H9 (cell line): ENCODE measurements at regions not wholly inside any gene's neighbourhood (a gene's known extent, or its start where the extent isn't known, plus 50 kb on each side); places are given as distances from the start of the nearest gene placed in this dataset.

ENCODE experiments used
- DNase-seq: peaks from one replicate; pipeline ENCODE4 v3.0.0-alpha.2; 2017
- H2AFZ ChIP-seq: one replicate; pipeline ENCODE4 v1.6.1; 2013; ENCODE audit warnings: mild to moderate bottlenecking, low read length, control low read depth, moderate library complexity
- H2AK5ac ChIP-seq: 2 replicates; pipeline ENCODE4 v1.6.1; 2013; ENCODE audit warnings: low read length, control low read depth, mixed read lengths; ENCODE audit not compliant: insufficient read length
- H2BK120ac ChIP-seq: one replicate; pipeline ENCODE4 v1.6.1; 2013; ENCODE audit warnings: low read depth, mild to moderate bottlenecking, low read length, control low read depth, inconsistent platforms; ENCODE audit not compliant: poor library complexity, severe bottlenecking
- H2BK12ac ChIP-seq: 2 replicates; pipeline ENCODE4 v1.6.1; 2013; ENCODE audit warnings: low read length, control low read depth, mixed read lengths, low read depth; ENCODE audit not compliant: insufficient read length
- H2BK15ac ChIP-seq: 2 replicates; pipeline ENCODE4 v1.6.1; 2013; ENCODE audit warnings: low read depth, low read length, control low read depth
- H2BK20ac ChIP-seq: one replicate; pipeline ENCODE4 v1.6.1; 2013; ENCODE audit warnings: low read depth, mild to moderate bottlenecking, low read length, control low read depth, inconsistent platforms; ENCODE audit not compliant: poor library complexity, severe bottlenecking
- H2BK5ac ChIP-seq: 2 replicates; pipeline ENCODE4 v1.6.1; 2013; ENCODE audit warnings: low read length, control low read depth, mixed read lengths; ENCODE audit not compliant: insufficient read length
- H3K14ac ChIP-seq: 2 replicates; pipeline ENCODE4 v1.6.1; 2013; ENCODE audit warnings: low read length, control low read depth; ENCODE audit not compliant: insufficient read depth
- H3K18ac ChIP-seq: 2 replicates; pipeline ENCODE4 v1.6.1; 2013; ENCODE audit warnings: low read depth, mild to moderate bottlenecking, mixed read lengths, low read length, control low read depth; ENCODE audit not compliant: insufficient read length
- H3K23ac ChIP-seq: 2 replicates; pipeline ENCODE4 v1.6.1; 2013; ENCODE audit warnings: low read length, control low read depth, mixed read lengths, low read depth; ENCODE audit not compliant: insufficient read length
- H3K23me2 ChIP-seq: 2 replicates; pipeline ENCODE4 v1.6.1; 2013; ENCODE audit warnings: low read depth, mild to moderate bottlenecking, mixed read lengths, low read length, control low read depth; ENCODE audit not compliant: insufficient read length, poor library complexity, severe bottlenecking
- H3K27ac ChIP-seq: 2 replicates; pipeline ENCODE4 v1.5.1; 2013; ENCODE audit warnings: low read length, control low read depth, mixed read lengths, low read depth; ENCODE audit not compliant: insufficient read length
- H3K27me3 ChIP-seq: 2 replicates; pipeline ENCODE4 v1.6.1; 2013; ENCODE audit warnings: low read length, control low read depth, inconsistent platforms; ENCODE audit not compliant: insufficient read depth
- H3K4ac ChIP-seq: 2 replicates; pipeline ENCODE4 v1.6.1; 2013; ENCODE audit warnings: low read depth, mild to moderate bottlenecking, control low read depth, inconsistent platforms, low read length, moderate library complexity
- H3K4me1 ChIP-seq: 2 replicates; pipeline ENCODE4 v1.6.1; 2013; ENCODE audit warnings: low read length, control low read depth, inconsistent platforms; ENCODE audit not compliant: insufficient read depth
- H3K4me2 ChIP-seq: 2 replicates; pipeline ENCODE4 v1.6.1; 2013; ENCODE audit warnings: low read length, control low read depth, mixed read lengths; ENCODE audit not compliant: insufficient read length, insufficient read depth
- H3K56ac ChIP-seq: 2 replicates; pipeline ENCODE4 v1.6.1; 2013; ENCODE audit warnings: low read depth, mild to moderate bottlenecking, mixed read lengths, low read length, control low read depth; ENCODE audit not compliant: insufficient read length
- H3K79me1 ChIP-seq: 2 replicates; pipeline ENCODE4 v1.6.1; 2013; ENCODE audit warnings: low read depth, mild to moderate bottlenecking, moderate library complexity, low read length, control low read depth, inconsistent platforms; ENCODE audit not compliant: insufficient read depth, poor library complexity, severe bottlenecking
- H3K79me2 ChIP-seq: 2 replicates; pipeline ENCODE4 v1.6.1; 2013; ENCODE audit warnings: low read length, control low read depth, inconsistent platforms; ENCODE audit not compliant: insufficient read depth
- H3K9ac ChIP-seq: 2 replicates; pipeline ENCODE4 v1.6.1; 2013; ENCODE audit warnings: low read length, control low read depth, mixed read lengths; ENCODE audit not compliant: insufficient read length; ENCODE audit errors: extremely low read depth
- H3K9me3 ChIP-seq: one replicate; pipeline ENCODE4 v1.6.1; 2013; ENCODE audit warnings: low read depth, low read length, inconsistent platforms; ENCODE audit not compliant: control insufficient read depth
- H3T11ph ChIP-seq: one replicate; pipeline ENCODE4 v1.6.1; 2013; ENCODE audit warnings: mild to moderate bottlenecking, low read length, control low read depth, inconsistent platforms
- H4K20me1 ChIP-seq: one replicate; pipeline ENCODE4 v1.6.1; 2013; ENCODE audit not compliant: control insufficient read depth, insufficient read length, insufficient read depth
- H4K5ac ChIP-seq: 2 replicates; pipeline ENCODE4 v1.6.1; 2013; ENCODE audit warnings: low read depth, mild to moderate bottlenecking, mixed read lengths, low read length, control low read depth; ENCODE audit not compliant: insufficient read length
- H4K8ac ChIP-seq: replicated peaks from 2 replicates; pipeline ENCODE4 v1.6.1; 2013; ENCODE audit warnings: low read length, control low read depth, mixed read lengths, low read depth; ENCODE audit not compliant: insufficient read length
- H4K91ac ChIP-seq: 2 replicates; pipeline ENCODE4 v1.6.1; 2013; ENCODE audit warnings: low read depth, mild to moderate bottlenecking, moderate library complexity, mixed read lengths, low read length, control low read depth; ENCODE audit not compliant: insufficient read length
- H3K27ac Mint-ChIP-seq, 3 experiments: 2 replicates in 2 of 3; 3 replicates in 1 of 3; pipeline ENCODE4 v1.8.0; 2020 to 2021; ENCODE audit warnings: mixed read lengths in 3 of 3, mild to moderate bottlenecking in 1 of 3, moderate library complexity in 1 of 3
- H3K27me3 Mint-ChIP-seq: 2 replicates; pipeline ENCODE4 v1.8.0; 2021; ENCODE audit warnings: low read depth, mild to moderate bottlenecking, moderate library complexity, mixed read lengths
- H3K36me3 Mint-ChIP-seq, 3 experiments: 2 replicates in 2 of 3; 3 replicates in 1 of 3; pipeline ENCODE4 v1.8.0; 2020 to 2021; ENCODE audit warnings: low read depth in 3 of 3, mixed read lengths in 3 of 3; ENCODE audit not compliant: insufficient read depth in 1 of 3
- H3K4me1 Mint-ChIP-seq, 2 experiments: 2 replicates each; pipeline ENCODE4 v1.8.0; 2020; ENCODE audit warnings: mixed read lengths in 2 of 2
- H3K4me3 Mint-ChIP-seq, 2 experiments: 2 replicates in 1 of 2; 3 replicates in 1 of 2; pipeline ENCODE4 v1.8.0; 2020 to 2021; ENCODE audit warnings: mild to moderate bottlenecking in 2 of 2, mixed read lengths in 2 of 2, moderate library complexity in 1 of 2
- H3K9me3 Mint-ChIP-seq, 2 experiments: 2 replicates in 1 of 2; 3 replicates in 1 of 2; pipeline ENCODE4 v1.8.0; 2020; ENCODE audit warnings: mild to moderate bottlenecking in 2 of 2, mixed read lengths in 2 of 2, moderate library complexity in 1 of 2
- WGBS: extraction: QIAGEN DNeasy Blood & Tissue Kit; methylation state at CpG from one replicate; pipeline ENCODE4 v1.1.7; 2013; ENCODE audit warnings: missing lambda C conversion rate, low lambda C conversion rate, mixed read lengths; ENCODE audit not compliant: insufficient read length; ENCODE audit errors: extremely low coverage; 5-methylcytosine and 5-hydroxymethylcytosine counted together
- TF ChIP-seq, protein P1 (sequence below): fragments of 200-600 bp; sonication (generic); conservative IDR thresholded peaks from 3 replicates; pipeline ENCODE4 v1.8.0; 2021; ENCODE audit warnings: antibody characterized with exemption, mild to moderate bottlenecking

DNA sequence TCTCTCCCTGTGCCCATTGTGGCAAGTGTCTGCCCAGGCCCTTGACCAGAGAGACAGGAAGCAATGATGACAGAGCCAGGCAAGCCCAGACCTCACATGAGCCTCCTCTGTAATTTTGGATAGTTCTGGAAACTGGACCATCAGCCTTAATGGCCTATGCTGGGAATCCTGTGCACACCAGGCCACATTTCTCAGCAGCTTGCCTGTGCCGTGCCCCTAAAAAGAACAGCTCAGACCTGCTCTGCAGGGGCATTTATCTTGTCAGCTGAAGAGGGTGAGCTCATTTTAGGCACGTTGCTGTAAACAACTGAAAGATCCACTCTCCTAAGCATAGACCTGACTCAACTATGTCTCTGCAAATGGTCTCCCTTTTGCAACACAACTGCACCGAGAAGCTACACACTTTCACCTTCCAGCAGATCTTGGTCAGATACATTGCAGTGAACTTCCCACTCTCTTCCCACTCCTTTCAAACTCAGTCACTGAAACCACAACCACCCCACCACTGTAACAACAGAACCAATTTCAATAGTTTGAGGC lies 53.5 kb upstream of the BACH1 start:
- Histone ChIP-seq H4K8ac (no peak overlapping the region), H3K4ac (no peak overlapping the region), H3K79me2 (no peaks in the 10 kb centered on the region), H3K4me1 (no peaks in the 10 kb centered on the region), H2BK15ac (no peak overlapping the region), H3K18ac (no peak overlapping the region), H3K9me3 (no peaks in the 10 kb centered on the region), H3K4me2 (no peak overlapping the region), H2BK5ac (no peak overlapping the region), H3K27ac (no peak overlapping the region), H4K91ac (no peak overlapping the region), H2AK5ac (no peak overlapping the region), H4K5ac (no peak overlapping the region), H2BK12ac (no peak overlapping the region), H2BK20ac (no peak overlapping the region), H3K79me1 (no peaks in the 10 kb centered on the region), H3K27me3 (no peaks in the 10 kb centered on the region), H3K9ac (no peak overlapping the region), H2BK120ac (no peak overlapping the region), H3K14ac (no peak overlapping the region), H2AFZ (no peak overlapping the region), H3K56ac (no peak overlapping the region), H4K20me1 (no peaks in the 10 kb centered on the region), H3K23ac (no peak overlapping the region), H3T11ph (no peak overlapping the region), H3K23me2 (no peaks in the 10 kb centered on the region)
- H3K4me1 Mint-ChIP-seq: no peaks in the 10 kb centered on the region
- no CpG with 5 or more reads among the region's 3 CpGs for WGBS
- no peak for DNase-seq
- H3K27me3 Mint-ChIP-seq: no peaks in the 10 kb centered on the region
- H3K4me3 Mint-ChIP-seq: no peak overlapping the region
- no peaks in the 10 kb centered on the region for H3K36me3 Mint-ChIP-seq
- TF ChIP-seq, protein P1, sequence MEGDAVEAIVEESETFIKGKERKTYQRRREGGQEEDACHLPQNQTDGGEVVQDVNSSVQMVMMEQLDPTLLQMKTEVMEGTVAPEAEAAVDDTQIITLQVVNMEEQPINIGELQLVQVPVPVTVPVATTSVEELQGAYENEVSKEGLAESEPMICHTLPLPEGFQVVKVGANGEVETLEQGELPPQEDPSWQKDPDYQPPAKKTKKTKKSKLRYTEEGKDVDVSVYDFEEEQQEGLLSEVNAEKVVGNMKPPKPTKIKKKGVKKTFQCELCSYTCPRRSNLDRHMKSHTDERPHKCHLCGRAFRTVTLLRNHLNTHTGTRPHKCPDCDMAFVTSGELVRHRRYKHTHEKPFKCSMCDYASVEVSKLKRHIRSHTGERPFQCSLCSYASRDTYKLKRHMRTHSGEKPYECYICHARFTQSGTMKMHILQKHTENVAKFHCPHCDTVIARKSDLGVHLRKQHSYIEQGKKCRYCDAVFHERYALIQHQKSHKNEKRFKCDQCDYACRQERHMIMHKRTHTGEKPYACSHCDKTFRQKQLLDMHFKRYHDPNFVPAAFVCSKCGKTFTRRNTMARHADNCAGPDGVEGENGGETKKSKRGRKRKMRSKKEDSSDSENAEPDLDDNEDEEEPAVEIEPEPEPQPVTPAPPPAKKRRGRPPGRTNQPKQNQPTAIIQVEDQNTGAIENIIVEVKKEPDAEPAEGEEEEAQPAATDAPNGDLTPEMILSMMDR: no peak
- peaks cover 0 to 2% of the 10 kb centered on the region in 2 experiments; a peak in 3 of 5 replicates for H3K9me3 Mint-ChIP-seq
- peak overlapping the region in 1 of 3 experiments; percentile 11; a peak in 1 of 7 replicates for H3K27ac Mint-ChIP-seq
